Psoas muscle (tissue), 7 donors: ENCODE measurements at regions not wholly inside any gene's neighbourhood (a gene's known extent, or its start where the extent isn't known, plus 50 kb on each side); places are given as distances from the start of the nearest gene placed in this dataset.

Experiments
- ATAC-seq, 4 donors: fragments of 200-7000 bp; cut with Tn5 transposase; one replicate each; pipeline ENCODE4 v1.9.1; 2020; ENCODE audit warnings: moderate library complexity in 3 of 4, mild to moderate bottlenecking in 2 of 4
- DNase-seq, 2 donors: peaks; one replicate each; pipeline ENCODE4 v3.0.0-alpha.2; 2020
- H3K27ac ChIP-seq: fragments of 200-600 bp; one replicate; pipeline ENCODE4 v1.8.0; 2022
- H3K27me3 ChIP-seq, 3 donors: fragments of 200-600 bp in 1 of 3; one replicate each; pipeline versions ENCODE4 v1.6.1 to v1.8.0; 2013 to 2022; ENCODE audit warnings: low read length in 2 of 3, mild to moderate bottlenecking in 2 of 3, moderate library complexity in 1 of 3; ENCODE audit not compliant: insufficient read depth in 3 of 3
- H3K36me3 ChIP-seq, 2 donors: fragments of 200-600 bp in 1 of 2; one replicate each; pipeline versions ENCODE4 v1.6.1 to v1.8.0; 2013 to 2022; ENCODE audit warnings: low read depth in 1 of 2, mild to moderate bottlenecking in 1 of 2, moderate library complexity in 1 of 2; ENCODE audit not compliant: insufficient read depth in 1 of 2
- H3K4me1 ChIP-seq: fragments of 200-600 bp; one replicate; pipeline ENCODE4 v1.8.0; 2022
- H3K4me3 ChIP-seq: fragments of 200-600 bp; one replicate; pipeline ENCODE4 v1.8.0; 2022; ENCODE audit warnings: mild to moderate bottlenecking
- H3K9me3 ChIP-seq: fragments of 200-600 bp; one replicate; pipeline ENCODE4 v1.8.0; 2022
- WGBS, 3 donors: extraction: QIAGEN DNeasy Blood & Tissue Kit; methylation state at CpG; one replicate each; pipeline versions ENCODE4 v1.1.6 to v1.1.7; 2013; 5-methylcytosine and 5-hydroxymethylcytosine counted together
- intact Hi-C, 2 donors: fragments of 100-400 bp; cut with DNase I; formaldehyde crosslinking; loops; one replicate each; pipeline versions ENCODE4 v1.11.0 to v1.14.2; 2022
- TF ChIP-seq, protein P1 (sequence below): fragments of 200-600 bp; IDR thresholded peaks from one replicate; pipeline ENCODE4 v1.8.0; 2022; ENCODE audit warnings: antibody characterized with exemption
- donor health status: healthy with polysubstance abuse.
- donor health status: DM: no; HTN: no; CAD: no; lungs with moderate emphysema.
- donor health status: Bipolar disorder and iron deficiency.
- donor health status: healthy.
- donor health status: DM: yes; HTN: yes; CAD: no.
- donor health status: DM: no; HTN: no; CAD: no.
- donor health status: DM: yes; HTN: yes; CAD: no.

DNA sequence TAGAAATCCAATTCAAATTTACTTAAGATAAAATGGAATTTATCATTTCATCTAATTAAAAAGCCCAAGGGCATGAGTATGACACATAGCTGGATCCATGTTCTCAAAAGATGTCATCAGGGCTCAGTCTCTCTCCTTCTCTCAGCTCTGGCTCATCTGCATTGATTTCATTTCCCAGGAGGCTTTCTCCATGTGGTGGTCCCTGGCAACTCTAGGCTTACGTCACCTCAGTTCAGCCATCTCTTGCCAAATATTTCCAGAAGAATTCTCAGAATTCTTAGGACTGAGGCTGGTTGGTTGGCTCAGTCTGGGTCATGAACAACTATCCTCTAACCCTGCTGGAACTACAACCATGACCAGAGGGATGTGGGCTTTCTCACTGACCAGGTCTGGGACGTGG is 65.3 kb downstream of the FOS start:
- Histone ChIP-seq H3K27me3 (no peaks in the 10 kb centered on the region), H3K27ac (no peak overlapping the region), H3K9me3 (no peaks in the 10 kb centered on the region), H3K4me1 (peaks cover 34% of the 10 kb centered on the region), H3K4me3 (no peak overlapping the region), H3K36me3 (no peaks in the 10 kb centered on the region)
- ATAC-seq (no peak), DNase-seq (peak in 1 of 2 donors; percentile 17)
- intact Hi-C loops, result loop anchor here in 1 of 2 donors (5.0 kb wide), 1 partner anchor 53 kb away; no protein-coding TSS in a partner anchor
- TF ChIP-seq, protein P1, sequence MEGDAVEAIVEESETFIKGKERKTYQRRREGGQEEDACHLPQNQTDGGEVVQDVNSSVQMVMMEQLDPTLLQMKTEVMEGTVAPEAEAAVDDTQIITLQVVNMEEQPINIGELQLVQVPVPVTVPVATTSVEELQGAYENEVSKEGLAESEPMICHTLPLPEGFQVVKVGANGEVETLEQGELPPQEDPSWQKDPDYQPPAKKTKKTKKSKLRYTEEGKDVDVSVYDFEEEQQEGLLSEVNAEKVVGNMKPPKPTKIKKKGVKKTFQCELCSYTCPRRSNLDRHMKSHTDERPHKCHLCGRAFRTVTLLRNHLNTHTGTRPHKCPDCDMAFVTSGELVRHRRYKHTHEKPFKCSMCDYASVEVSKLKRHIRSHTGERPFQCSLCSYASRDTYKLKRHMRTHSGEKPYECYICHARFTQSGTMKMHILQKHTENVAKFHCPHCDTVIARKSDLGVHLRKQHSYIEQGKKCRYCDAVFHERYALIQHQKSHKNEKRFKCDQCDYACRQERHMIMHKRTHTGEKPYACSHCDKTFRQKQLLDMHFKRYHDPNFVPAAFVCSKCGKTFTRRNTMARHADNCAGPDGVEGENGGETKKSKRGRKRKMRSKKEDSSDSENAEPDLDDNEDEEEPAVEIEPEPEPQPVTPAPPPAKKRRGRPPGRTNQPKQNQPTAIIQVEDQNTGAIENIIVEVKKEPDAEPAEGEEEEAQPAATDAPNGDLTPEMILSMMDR, result no peak
- WGBS, 3 donors, result 60 to 82% (median 75%) methylated on average over 2 of the region's 2 CpGs

DNA sequence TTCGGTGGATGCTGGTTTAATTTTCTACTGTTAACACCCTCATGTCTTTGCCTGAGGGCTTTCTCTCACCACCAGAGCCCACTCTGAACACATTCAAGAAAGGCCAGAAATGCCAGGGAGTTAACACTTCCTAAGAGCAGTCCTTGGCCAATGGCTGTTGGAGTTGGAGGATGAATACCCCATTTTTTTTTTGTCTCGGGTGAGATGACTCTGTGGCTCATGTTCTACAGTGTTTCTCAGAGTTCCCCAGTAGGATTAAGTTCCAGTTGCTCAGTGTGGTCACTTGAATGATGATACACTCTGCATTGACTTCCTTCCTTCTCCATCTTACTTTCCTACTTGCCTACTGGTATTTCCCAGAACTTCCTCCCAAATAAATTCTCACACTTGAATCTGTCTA is 65.8 kb downstream of the FOS start:
- Histone ChIP-seq H3K9me3 (no peaks in the 10 kb centered on the region), H3K27ac (no peak overlapping the region), H3K4me3 (no peak overlapping the region), H3K4me1 (peaks cover 29% of the 10 kb centered on the region), H3K27me3 (no peaks in the 10 kb centered on the region), H3K36me3 (no peaks in the 10 kb centered on the region)
- WGBS, 3 donors, result 24 to 50% (median 47%) methylated on average over 2 of the region's 2 CpGs
- intact Hi-C loops, result loop anchor here in 1 of 2 donors (5.0 kb wide), 1 partner anchor 53 kb away; no protein-coding TSS in a partner anchor
- no peak for ATAC-seq
- DNase-seq, result no peak
- TF ChIP-seq, protein P1, result no peak

DNA sequence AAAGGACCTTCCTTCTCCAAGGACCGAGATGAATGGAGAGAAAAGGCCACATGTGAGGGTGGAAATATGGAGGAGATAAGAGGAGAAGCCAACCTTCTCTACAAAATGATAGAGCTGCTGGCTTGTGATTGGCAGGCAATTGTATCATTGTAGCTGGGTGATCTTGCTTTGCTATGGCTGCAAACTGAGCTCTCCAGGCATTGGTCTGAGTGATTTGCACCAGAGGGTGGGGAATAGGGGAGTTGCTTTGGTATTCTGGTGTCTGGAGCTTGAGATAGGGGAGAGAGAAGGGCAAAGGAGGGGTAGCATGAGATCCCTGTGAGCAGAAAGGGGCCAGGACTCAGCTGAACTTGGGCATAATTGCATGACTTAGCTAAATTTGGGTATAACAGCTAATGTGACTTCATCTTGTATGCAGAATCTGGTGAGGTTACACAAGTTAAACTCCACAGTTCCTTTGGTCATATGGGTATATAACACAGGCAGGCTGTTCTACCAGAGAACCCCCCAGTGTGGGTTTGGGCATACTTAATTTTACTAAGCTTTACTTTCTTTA is 72.0 kb downstream of the FOS start:
- 93 to 100% (median 93%) methylated on average over 1 of the region's 1 CpG for WGBS, 3 donors
- DNase-seq (no peak), ATAC-seq (no peak)
- intact Hi-C loops, result no loop called here
- TF ChIP-seq, protein P1, result no peak
- Histone ChIP-seq H3K27ac (no peak overlapping the region), H3K36me3 (no peaks in the 10 kb centered on the region), H3K27me3 (no peaks in the 10 kb centered on the region), H3K4me1 (no peaks in the 10 kb centered on the region), H3K4me3 (no peak overlapping the region), H3K9me3 (no peaks in the 10 kb centered on the region)

DNA sequence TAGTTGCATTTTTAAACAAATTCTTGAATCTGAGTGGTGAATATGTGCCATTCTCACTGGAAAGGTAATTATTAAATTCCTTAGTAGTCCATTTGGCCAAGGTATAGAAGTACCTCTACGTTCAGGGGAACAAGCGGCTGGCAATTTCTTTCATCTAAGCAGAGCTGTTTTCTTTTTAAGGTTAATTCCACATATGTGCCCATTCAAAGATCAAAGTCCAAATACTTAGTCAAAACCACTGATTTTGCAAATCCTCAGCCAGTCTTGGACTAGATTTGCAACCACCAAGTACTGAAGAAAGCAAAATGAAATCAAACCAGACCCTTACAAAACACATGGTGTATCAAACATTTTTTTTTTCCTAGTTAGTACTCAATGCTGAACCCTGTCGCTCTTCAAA is 68.7 kb upstream of the JDP2 start:
- 94 to 96% (median 95%) methylated on average over 3 of the region's 3 CpGs for WGBS, 3 donors
- TF ChIP-seq, protein P1, result no peak
- intact Hi-C loops, result no loop called here
- H3K36me3 ChIP-seq, result no peaks in the 10 kb centered on the region
- no peak overlapping the region for H3K4me3 ChIP-seq
- no peaks in the 10 kb centered on the region for H3K27me3 ChIP-seq
- DNase-seq (no peak), ATAC-seq (no peak)
- no peak overlapping the region for H3K27ac ChIP-seq
- H3K4me1 ChIP-seq, result peaks cover 4% of the 10 kb centered on the region
- H3K9me3 ChIP-seq, result no peaks in the 10 kb centered on the region

DNA sequence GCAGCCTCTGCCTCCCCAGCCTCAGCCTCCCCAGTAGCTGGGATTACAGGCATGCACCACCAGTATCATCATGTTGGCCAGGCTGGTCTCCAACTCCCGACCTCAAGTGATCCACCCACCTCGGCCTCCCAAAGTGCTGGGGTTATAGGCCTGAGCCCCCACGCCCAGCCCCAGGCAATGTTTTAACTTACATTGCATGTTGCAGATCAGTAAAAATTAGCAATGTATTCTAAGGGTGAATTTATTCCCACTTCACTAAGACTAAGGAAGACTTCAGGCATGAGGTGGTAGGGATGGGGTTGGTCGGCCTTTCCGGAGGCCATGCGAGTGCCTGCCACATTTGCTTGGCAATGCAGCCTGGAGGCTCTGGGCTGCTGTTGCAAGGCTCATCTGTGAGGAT is 66.8 kb upstream of the JDP2 start:
- no peak overlapping the region for H3K27ac ChIP-seq
- no peaks in the 10 kb centered on the region for H3K36me3 ChIP-seq
- H3K9me3 ChIP-seq, result no peaks in the 10 kb centered on the region
- WGBS, 3 donors, result 84 to 89% (median 88%) methylated on average over 6 of the region's 6 CpGs
- no peak for DNase-seq
- peaks cover 4% of the 10 kb centered on the region for H3K4me1 ChIP-seq
- H3K27me3 ChIP-seq, result no peaks in the 10 kb centered on the region
- ATAC-seq, result no peak
- TF ChIP-seq, protein P1, result no peak
- no peak overlapping the region for H3K4me3 ChIP-seq
- intact Hi-C loops, result loop anchor here in 1 of 2 donors (5.0 kb wide), 1 partner anchor 36 kb away; no protein-coding TSS in a partner anchor
